Cardiac fibroblast (primary cell): ENCODE measurements at regions not wholly inside any gene's neighbourhood (a gene's known extent, or its start where the extent isn't known, plus 50 kb on each side); places are given as distances from the start of the nearest gene placed in this dataset.

ENCODE experiments used
- DNase-seq, 2 donors: peaks; one replicate each; pipeline versions ENCODE4 v3.0.0 to v3.0.0-alpha.2; 2010; ENCODE audit warnings: low read depth in 2 of 2
- H3K4me3 ChIP-seq, 2 donors: replicated peaks in 1 of 2; 1 replicate in 1 of 2; 2 replicates in 1 of 2; pipeline ENCODE4 v1.5.1; 2011; ENCODE audit warnings: low read depth in 2 of 2, low read length in 2 of 2, mild to moderate bottlenecking in 2 of 2, moderate library complexity in 1 of 2
- TF ChIP-seq, protein P1 (sequence below): IDR thresholded peaks from one replicate; pipeline ENCODE4 v1.5.1; 2011; ENCODE audit warnings: low read depth, mild to moderate bottlenecking, low read length, inconsistent platforms

DNA sequence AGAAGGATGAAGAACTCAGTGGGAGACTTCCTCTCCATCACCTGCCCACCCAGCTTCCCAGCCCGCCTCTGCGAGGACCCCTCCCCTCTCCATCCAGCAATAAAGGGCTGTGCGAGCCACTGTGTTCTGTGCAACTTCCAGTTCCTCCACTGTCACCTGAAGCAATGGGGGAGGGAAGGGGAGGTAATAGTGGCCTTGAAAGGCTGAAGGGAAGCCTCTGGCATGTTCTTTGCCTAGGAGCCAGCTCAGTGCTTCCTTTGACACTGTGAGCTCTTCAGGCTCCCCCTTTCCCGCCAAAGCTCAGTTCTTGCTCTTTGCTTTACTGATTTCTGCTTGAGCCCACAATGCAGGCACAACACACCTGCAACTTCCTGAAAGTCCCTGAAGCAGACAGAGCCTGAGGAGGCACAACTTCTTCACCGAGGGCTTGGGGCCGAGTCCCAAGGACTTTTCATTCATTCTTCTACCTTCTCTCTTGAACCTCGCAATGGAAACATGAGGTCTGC is 73.2 kb upstream of the DOCK9 start:
- no peak overlapping the region for H3K4me3 ChIP-seq
- DNase-seq: no peak
- TF ChIP-seq, protein P1, sequence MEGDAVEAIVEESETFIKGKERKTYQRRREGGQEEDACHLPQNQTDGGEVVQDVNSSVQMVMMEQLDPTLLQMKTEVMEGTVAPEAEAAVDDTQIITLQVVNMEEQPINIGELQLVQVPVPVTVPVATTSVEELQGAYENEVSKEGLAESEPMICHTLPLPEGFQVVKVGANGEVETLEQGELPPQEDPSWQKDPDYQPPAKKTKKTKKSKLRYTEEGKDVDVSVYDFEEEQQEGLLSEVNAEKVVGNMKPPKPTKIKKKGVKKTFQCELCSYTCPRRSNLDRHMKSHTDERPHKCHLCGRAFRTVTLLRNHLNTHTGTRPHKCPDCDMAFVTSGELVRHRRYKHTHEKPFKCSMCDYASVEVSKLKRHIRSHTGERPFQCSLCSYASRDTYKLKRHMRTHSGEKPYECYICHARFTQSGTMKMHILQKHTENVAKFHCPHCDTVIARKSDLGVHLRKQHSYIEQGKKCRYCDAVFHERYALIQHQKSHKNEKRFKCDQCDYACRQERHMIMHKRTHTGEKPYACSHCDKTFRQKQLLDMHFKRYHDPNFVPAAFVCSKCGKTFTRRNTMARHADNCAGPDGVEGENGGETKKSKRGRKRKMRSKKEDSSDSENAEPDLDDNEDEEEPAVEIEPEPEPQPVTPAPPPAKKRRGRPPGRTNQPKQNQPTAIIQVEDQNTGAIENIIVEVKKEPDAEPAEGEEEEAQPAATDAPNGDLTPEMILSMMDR: no peak

DNA sequence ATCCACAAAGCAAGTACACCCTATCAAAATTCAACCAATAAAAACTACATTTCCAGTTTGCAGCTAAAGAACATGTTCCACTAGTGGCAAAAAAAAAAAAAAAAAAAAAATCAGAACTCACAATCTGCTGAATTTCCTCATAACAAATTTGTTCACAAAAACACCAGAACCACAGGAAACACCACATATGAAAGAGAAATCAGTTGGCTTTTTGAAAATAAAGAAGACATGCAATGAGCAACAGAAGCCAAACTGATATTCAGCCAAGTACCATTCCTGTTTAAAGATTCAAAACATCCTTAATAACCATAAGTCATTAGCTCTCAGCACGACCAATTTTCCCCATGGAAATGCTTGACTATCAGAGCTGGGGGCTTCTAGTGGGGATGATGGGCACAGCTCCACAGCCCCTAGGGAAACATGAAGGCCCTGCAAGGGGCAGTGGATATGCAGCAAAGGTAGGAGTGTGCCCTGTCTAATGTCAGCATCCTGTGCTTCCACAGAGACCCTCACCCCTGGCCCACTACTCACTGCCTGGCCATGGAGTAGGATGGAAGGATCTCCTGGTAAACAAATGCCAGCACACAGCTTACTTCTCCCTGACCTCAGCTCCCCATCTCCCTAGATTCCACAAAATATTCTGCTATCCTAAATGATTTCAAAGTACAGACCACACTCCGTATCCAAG is 74.0 kb upstream of the DOCK9 start:
- TF ChIP-seq, protein P1: no peak

DNA sequence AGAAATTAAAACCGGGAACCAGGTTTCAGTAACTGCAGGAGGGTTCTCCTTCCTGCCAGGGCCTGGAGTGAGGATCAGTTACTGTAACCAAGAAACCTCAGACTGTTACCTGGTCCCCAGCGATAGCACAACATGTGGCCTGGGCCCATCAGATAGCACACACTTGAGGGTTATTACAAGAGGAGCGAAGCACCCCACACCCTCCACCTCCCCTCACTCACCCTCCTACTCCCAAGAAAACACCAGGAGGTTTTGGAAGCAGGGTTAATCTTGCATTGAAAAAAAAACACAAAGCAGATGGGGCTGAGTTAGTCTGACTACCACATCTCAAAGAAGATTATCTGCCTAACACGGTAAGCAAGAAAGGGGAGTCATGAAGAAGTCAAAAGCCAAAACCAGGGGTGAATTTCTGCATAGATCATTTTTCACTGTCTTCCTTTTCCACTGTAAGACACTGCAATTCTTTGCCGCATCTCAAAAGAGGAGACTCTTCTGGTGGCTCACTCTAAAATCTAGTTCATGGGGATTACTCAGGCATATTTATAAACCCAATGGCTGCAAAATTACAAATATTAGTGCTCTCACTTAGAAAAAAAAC is 75.9 kb upstream of the DOCK9 start:
- no peak for DNase-seq
- TF ChIP-seq, protein P1: no peak
- no peak overlapping the region for H3K4me3 ChIP-seq

More for the DNA sequence above, 74.0 kb upstream of the DOCK9 start:
- DNase-seq: no peak
- no peak overlapping the region for H3K4me3 ChIP-seq

DNA sequence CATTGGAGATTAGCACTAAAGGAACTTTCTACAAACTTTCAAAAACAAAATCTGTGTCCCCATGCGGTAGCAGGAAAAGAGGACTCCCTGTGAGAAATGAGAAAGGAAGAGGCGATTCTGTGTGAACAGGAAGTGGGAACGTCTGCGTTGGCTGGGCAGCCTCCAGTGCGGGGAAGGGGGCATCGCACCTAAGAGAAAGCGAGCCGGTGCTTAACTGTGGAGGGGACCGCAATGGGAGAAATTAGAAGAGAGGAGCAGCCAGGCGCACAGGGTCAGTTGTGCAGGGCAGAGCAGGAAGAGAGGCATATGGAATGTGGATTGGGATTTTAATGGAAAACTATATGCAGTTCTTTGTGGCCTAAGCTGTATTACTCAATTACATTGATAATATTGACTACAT is 77.4 kb upstream of the DOCK9 start:
- H3K4me3 ChIP-seq: no peak overlapping the region
- TF ChIP-seq, protein P1: no peak
- no peak for DNase-seq

DNA sequence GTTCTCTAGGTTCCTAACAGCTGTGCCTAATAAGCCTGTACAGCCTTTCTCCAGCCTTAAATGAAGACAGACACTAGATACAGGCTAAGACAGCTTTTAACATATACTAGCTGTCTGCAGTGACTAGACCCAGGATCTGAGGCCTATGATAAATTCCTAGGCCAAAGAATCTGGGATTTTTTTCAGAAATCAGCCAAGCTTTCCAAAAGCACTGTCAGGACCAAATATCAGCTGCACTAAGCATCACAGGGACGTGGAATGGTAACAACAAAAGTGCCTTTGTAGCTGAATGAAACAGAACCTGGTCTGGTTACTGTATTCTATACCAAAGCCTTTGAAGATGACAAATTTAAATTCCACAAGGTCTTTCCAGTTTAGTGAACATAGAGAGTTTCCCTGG is 77.9 kb upstream of the DOCK9 start:
- no peak overlapping the region for H3K4me3 ChIP-seq
- DNase-seq: no peak
- TF ChIP-seq, protein P1: no peak

DNA sequence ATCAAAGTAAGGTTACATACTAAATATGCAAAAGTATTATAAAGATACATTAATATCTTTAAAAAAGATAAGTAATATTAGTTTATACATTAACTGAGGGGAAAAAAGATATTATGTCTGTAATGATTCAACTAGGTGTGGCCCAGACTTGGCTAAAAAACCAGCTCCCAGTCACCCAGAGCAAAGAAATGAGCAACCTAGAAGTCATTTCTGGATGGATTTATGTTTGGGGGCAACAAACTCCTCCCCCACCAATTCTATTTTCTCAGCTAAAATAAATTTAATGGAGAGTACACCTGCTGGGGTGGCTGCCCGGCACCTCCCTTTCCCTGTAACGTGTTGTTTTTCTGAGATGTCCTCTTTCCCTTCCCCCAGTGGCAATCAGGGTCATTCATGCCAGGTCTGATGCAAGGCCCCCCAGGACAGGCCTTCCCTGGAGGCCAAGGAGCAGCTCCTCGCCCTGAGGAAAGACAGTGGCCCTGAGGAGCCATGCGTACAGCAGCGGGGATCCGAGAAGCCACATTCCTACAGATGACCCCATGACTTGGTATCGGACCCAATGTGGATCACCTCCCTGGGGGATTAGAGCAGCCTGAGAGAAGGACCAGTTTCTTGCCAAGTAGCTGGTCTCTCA is 78.6 kb upstream of the DOCK9 start:
- DNase-seq: peak in 1 of 2 donors; percentile 63
- H3K4me3 ChIP-seq: no peak overlapping the region
- TF ChIP-seq, protein P1: no peak
